ENCODE measurements at regions not wholly inside any gene's neighbourhood (a gene's known extent, or its start where the extent isn't known, plus 50 kb on each side); places are given as distances from the start of the nearest gene placed in this dataset.

DNA sequence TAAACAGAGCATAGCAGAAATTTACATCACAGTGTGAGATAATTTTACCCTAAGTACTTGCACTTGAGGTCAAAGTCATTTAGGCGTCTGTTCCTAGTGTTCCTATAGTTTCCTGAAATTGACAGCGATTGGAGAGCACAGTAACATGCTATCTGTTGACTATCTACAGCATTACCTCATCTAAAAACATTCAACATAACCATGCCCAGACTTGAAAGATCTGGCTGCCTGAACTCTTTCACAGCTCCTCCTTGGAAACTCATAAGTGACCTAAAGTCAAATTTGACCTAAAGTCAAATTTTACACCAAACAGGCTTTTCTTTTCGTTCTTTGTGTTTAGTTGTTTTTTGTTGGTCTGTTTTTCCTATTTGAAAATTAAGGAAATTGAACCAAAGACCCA lies 233.8 kb upstream of the UBASH3B start:
- TF ChIP-seq, protein P1, sequence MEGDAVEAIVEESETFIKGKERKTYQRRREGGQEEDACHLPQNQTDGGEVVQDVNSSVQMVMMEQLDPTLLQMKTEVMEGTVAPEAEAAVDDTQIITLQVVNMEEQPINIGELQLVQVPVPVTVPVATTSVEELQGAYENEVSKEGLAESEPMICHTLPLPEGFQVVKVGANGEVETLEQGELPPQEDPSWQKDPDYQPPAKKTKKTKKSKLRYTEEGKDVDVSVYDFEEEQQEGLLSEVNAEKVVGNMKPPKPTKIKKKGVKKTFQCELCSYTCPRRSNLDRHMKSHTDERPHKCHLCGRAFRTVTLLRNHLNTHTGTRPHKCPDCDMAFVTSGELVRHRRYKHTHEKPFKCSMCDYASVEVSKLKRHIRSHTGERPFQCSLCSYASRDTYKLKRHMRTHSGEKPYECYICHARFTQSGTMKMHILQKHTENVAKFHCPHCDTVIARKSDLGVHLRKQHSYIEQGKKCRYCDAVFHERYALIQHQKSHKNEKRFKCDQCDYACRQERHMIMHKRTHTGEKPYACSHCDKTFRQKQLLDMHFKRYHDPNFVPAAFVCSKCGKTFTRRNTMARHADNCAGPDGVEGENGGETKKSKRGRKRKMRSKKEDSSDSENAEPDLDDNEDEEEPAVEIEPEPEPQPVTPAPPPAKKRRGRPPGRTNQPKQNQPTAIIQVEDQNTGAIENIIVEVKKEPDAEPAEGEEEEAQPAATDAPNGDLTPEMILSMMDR (IDR thresholded peaks at IDR 0.05) = no peak
- TF ChIP-seq POLR2A (IDR thresholded peaks at IDR 0.05) = no peak
